ENCODE measurements at regions not wholly inside any gene's neighbourhood (a gene's known extent, or its start where the extent isn't known, plus 50 kb on each side); places are given as distances from the start of the nearest gene placed in this dataset.

GRCh38 chr10:30688456-30688855, 58.9 kb upstream of the LYZL2 start:
- TF ChIP-seq CTCF (IDR thresholded peaks at IDR 0.05; ENCODE audit: poor library complexity) (no peak), EZH2 (IDR thresholded peaks at IDR 0.05; ENCODE audit: borderline replicate concordance) (no peak), EZH2phosphoT487 (IDR thresholded peaks at IDR 0.05; ENCODE audit: low read depth, severe bottlenecking, unreplicated experiment) (no peak)

Measured in hepatocyte (in vitro differentiated cells).